Stimulated activated CD8-positive, alpha-beta memory T cell treated with anti-CD3 and anti-CD28 coated beads, Interleukin-4, amount 100 ng/mL, for 4 hours (primary cell): ENCODE measurements at regions not wholly inside any gene's neighbourhood (a gene's known extent, or its start where the extent isn't known, plus 50 kb on each side); places are given as distances from the start of the nearest gene placed in this dataset.
"Not testable (repeated sequence)": the region's sequence is repeated elsewhere in the genome, so short reads cannot be mapped to it uniquely, and the experiment has no call there.

ENCODE experiments used
- DNase-seq, 2 donors: peaks; one replicate each; pipeline ENCODE4 v3.0.0-alpha.2; 2020; ENCODE audit warnings: low read depth in 2 of 2, low spot score in 1 of 2

DNA sequence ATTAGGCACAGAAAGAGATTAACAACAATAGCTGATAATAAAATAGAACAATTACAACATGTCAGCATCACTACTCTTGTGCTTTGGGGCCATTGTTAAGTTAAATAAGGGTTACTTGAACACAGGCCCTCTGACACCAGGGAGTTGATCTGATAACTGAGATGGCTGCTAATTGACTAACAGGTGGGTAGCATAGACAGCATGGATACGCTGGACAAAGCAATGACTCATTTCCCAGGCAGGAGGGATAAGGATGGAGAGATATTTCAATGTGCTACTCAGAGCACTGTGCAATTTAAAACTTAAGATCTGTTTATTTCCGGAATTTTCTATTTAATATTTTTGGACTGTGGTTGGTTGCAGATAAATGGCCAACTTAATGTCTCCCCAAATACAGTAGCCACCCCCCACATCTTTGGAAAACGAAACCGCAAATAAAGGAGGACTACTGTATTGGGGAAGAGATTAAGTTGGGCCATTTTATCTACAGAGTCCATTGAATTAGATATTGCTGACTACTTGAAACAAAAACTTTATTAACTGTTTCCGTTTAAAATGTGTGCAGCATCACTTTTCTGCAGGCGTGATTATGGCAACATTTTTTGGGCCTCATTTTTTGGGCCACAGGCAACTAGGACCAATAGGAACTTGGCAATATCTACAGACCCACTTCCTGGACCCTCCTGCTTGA is 200.6 kb upstream of the KLF3 start:
- no peak for DNase-seq

DNA sequence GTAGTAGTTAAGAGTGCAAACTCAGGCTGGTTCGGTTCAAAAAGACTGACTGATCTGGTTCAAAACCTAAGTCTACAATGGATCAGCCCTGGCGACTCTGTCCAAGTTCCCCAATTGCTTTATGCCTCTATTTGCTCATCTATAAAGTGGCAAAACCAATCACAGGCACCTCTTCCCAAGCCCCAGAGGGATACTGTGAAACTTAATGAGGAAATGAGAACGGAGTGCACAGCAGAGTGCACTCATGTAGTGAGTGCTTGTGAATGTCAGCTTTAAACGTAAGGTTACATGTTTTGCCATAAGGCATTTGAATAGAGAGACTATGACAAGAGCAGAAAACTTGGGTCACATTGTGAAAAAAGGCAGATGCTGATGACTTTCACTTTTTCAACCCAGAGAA is 199.7 kb upstream of the KLF3 start:
- DNase-seq = no peak

DNA sequence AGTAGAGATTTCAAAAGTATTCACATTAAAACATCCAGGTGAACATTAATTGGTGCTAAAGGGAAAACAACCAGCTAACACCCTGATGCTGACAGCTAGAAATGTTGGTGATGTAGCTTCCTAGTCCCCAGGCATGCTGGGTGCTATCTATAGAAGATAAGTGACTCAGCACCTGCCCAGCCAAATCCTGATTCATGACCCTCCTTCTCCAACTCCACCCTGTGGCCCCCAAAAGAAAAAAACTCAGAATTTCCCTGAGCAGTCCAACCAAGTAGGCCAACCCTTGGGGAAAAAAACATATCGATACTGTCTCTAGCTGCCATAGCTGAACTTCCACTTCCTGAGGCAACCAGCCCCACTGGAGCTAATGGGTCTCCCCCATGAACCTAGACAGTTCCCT is 197.6 kb upstream of the KLF3 start:
- no peak for DNase-seq

DNA sequence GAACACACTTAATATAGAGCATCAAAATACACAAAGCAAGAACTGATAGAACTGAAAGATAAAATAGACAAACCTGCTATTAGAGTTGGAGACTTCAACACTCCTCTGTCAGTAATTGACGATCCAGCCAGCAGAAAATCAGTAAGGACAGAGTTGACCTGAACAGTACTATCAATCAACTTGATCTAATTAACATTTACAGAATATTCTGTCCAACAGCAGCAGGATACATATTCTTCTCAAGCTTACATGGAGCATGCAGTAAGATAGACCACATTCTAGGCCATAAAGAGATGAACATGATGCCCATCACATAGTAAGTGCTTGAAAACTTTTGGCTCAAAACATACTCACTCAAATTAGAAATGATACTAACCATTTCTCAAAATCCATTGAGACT is 196.7 kb upstream of the KLF3 start:
- DNase-seq = no peak

DNA sequence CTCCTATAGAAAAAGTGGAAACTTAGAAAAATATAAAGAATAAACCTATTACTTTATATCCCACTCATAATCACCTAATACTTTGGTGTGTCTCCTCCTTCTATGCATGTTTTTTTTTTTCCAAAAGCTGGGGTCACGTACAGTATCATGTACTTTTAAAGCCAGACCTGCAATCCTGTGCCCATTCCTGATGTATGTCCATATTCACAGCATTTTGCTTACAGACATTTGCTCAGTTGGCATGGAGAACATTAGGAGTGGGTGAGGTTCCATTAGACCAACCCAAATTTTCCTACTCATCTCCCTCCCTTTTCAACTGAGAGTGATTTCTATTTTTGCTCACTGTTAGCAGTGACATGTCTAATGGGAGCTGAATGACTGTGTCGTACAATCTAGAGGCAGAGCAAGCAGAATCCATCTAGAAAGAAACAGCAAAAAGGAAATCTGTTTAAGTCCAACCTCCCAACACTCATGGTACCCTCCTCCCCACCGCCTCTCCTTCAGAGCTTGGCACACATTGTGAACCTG is 195.6 kb upstream of the KLF3 start:
- DNase-seq = no peak

DNA sequence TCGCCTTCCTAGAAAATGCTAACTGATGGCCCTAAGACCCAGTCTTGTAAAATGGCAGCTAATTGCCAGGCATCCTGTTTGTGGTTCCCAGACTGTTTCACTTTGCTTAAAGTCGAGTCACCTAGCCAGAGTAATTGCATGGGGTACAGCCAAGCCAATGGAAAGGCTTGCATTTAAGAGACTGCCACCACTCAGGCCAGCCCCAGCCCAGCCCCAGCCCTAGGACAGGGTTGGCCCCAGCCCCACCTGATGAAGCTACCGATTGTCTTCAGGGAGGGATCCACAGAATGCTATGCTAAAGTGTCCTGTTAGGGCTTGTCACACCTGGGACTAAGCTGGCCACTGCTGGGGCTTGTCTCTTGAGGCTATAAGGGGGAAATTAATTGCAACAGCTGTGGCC is 194.6 kb upstream of the KLF3 start:
- DNase-seq = no peak

DNA sequence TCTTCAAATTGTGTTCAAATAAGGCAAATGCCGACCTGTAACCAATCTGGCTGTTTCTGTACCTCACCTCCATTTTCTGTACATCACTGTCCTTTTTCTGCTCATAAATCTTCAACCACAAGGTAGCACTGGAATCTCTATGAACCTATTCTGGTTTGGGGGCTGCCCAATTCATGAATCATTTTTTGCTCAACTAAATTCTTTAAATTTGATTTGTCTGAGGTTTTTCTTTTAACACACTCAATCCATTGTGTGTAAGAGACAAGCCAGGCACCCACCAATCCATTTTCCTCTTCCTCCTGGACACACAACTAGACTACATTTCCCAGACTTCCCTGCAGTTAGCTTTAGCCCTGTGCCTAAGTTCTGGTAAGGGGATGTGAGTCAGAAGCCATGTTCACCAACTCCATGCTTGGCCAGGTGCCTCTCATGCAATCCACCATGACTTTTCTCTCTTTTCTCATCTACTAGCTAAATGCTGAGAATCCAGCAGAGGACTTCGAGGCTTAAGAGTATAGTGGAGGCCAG is 193.2 kb upstream of the KLF3 start:
- DNase-seq = no peak

DNA sequence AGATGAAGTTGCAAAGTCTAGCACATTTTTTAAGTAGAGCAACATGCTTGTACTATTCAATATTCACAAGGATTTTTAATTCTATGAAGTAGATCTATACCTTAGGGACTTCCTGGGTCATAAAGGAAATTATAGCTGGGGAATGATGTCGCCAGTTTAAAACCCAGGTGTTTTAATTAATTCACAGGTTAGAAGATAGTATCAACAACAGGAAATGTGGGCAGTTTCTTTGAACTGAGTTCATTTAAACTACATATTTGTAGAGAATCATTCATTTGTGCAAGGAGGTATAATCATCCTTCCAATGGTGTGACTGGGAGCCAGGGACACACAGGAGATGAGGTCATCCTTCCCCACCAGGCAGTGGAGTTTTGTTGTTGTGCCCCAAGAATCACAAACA is 181.3 kb upstream of the KLF3 start:
- no peak for DNase-seq

DNA sequence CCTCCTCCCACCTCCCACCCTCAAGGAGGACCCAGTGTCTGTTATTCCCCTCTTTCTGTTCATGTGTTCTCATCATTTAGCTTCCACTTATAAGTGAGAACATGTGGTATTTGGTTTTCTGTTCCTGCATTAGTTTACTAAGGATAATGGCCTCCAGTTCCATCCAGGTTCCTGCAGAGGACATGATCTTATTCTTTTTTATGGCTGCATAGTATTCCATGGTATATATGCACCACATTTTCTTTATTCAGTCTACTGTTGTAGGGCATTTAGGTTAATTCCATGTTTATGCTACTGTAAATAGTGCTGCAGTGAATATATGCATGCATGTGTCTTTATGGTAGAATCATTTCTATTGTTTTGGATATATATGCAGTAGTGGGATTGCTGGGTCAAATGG is 180.4 kb upstream of the KLF3 start:
- DNase-seq = not testable (repeated sequence)

DNA sequence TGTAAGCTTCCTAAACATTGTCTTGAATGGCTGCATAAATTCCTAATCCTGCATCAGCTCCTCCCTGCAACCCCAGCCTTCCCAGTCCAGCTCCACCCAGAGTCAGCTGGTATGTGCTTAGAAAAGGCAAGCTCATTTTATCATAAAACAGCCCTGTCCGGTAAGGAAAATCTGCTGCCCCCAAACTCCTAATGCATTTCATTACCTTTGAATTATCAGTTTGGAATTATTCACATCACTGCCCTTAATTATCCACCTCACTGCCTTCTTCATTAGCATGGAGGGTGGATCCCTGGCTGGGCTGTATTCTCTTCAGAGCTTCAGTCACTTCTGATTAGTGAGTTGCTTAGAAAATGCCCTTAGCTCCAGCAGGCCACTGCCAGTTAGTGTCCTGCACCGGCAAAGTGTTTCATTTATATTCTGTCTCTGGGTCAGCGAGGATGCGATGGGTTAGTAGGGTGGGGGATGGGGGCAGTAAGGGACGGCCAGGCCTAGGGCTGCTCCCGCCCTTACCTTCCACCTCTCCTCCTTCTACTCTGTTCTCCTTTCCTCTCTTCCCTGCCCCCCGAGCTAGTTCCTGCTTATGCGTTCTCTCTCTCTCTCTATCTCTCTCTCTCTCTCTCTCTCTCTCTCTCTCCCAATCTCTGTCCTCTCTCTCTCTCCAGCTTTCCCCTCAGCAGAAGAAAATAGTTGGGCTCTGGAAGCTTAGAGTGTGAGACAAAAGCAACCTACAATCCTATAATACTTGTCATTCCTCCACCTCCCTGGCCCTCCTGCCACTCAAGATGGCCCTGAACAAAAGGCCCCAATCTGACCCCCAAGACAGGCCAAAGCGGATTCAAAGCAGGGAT is 174.8 kb upstream of the KLF3 start:
- no peak for DNase-seq

DNA sequence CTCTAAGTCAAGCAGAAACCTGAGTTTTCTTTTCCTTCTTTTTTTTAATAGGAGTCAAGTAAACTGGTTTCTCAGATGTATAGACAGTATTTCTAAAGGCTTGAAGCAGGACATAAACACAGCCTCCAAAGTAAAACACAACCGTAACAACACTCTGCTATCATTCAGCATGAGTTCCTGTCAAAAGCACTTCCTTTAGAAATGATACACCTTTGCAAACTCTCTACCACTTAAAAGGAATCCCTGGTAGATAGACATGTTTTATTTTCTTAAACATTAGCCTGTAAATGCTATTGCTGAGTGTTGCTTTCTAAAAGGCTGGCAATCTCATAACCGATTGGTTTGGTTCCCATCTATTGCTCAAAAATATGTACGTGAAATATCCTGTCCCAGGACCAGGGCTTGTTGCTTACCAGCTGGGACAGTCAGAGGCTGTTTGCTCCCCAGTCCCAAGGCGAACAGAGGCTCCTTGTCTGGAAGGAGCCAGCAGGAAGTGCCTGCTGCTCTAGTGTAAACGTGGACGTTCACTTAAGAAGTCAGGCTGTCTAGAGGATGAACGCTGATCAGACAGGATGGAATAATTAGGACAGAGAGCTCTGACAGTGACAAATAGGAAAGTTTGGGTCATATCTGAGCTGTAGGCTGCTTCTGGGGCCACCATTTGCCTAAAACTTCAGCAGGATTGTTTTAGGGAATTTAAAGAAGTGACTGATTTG is 173.9 kb upstream of the KLF3 start:
- no peak for DNase-seq

DNA sequence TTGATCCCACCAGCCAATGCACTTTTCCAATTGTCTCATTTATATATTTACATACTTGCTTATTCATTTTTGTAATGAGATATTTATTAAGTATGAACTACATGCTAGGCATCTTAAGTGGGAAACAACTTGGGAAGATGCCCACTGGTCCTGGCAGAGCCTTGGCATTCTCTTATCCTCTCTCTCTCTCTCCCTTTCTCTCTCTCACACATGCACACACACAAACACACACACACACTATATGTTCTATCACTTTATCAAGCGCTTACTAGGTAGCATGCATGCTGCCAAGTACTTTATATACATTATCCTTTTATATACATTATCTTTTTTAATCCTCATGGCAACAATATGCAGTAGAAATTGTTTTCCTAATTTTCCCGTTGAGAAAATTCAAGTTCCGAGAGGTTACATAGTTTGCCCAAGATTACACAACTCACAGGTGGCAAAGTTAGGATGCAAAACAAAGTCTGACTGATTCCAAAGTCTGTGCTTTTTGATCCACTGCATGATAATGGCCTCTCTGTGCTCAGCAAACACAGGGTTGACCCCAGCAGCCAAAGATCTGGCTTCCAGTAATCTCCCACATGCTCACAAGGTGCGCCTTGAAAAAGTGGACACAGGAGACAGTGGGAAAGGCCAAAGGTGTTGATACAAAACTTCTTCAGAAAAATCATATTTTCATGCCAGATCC is 173.1 kb upstream of the KLF3 start:
- DNase-seq = no peak

DNA sequence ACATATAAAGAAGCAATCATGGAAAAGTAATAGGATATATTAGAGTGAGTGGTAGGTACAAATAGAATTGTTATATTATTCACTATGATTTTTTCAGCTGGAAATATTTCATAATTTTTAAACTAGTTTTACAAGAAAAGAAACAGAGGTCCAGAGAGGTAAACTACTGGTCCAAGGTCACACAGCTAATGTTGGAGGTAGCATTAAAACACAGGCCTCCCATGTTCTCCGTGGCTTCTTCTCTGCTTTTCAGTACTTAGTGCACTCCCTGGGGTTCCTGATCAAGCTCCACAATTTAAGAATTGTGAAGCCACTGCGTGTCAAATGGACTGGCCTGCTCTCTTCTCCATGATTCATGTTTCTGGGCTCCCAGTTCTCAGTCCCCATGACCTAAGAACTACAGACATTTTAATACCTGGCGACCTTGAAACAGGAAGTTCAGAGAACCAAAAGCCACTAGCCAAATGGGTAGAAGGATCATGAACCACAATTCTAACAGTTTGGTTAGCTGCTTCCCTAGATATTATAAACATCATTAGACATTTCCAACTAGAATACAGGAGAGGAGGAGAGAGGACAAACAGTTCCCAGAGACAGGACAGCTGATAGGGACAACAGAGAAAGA is 172.0 kb upstream of the KLF3 start:
- DNase-seq = no peak

DNA sequence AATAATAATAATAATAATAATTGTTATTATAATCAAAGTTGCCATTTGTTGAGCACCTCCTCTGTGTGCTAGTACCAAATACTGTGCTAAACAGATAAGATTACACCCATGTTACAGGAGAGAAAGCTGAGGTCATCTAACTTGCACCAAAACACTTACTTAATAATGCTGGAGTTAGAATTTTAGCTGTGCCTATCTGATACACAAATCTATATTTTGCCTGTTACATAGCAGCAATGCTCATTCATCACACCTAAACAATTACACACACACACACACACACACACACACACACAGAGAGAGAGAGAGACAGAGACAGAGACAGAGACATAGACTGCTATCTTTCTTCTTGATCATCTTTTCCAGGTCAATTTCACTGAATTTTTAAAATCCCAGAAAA is 170.9 kb upstream of the KLF3 start:
- no peak for DNase-seq

DNA sequence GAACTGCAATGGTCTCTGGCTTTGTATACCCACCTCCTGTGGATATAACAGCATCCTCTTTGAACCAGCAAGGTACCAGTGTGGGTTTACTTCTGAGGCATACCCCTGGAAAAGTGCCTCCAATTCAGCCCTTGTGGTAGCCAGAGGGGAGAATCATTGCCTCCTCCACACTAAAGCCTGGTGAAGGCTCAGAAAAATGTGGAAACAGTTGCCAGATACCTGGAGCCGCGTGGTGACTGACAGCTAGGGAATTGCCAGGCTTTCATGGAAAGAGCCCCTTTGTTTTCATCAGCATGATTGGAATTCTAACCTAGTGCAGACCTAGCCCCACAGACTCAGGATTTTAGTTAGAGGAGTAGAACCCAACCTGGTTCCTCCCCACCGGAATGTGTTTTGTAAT is 168.6 kb upstream of the KLF3 start:
- DNase-seq = no peak

DNA sequence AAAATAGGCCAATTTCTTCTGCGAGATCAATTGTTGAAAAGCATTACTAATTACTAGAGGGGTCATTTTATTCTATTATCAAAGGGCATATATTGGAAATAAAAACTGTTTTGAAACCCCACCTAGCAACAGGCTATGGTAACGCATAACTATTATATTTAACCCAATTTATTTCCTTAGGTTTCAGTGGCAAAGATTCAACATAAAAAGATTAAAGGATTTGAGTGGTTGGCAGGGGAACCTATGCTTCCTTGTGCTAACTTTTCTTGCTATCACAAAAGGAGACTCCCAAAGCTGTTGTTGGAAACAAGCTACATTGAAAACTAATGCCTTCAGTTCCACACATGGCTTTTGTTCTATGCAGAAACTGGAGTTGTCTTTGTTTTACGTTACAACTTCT is 166.9 kb upstream of the KLF3 start:
- DNase-seq = no peak

DNA sequence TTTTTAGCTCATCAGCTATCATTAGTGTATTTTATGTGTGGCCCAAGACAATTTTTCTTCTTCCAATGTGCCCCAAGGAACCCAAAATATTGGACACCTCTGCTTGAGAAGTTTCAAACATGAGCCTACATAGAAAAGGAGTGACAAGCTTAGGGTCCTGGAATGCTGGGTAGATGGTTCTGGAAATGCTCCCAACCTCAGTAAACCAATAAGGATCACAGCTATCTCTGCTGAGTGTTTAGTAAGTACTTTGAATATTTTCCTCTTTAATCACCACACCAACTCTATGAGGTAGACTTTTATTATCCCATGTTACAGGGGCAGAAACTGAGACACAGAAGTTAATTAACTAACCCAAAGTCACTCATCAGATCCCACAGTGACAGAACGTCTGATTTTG is 164.9 kb upstream of the KLF3 start:
- no peak for DNase-seq

DNA sequence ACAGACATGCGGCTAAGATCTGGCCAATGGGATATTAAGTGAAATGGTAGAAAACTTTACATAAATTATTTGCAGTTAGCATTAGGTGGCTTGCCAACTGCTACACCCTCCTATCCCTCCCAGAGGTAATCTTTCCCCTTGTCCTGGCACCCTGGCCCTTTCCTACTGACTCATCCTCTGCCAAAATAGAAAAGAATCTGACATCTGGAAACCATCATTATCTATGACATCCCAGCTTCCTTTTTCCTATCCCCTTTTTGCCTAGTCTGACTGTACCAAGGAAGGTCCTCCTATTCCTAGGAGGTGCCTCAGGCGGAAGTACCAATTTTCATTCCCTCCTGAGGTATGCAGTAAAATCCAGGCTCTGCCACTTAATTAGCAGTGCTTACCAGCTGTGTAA is 163.6 kb upstream of the KLF3 start:
- no peak for DNase-seq

DNA sequence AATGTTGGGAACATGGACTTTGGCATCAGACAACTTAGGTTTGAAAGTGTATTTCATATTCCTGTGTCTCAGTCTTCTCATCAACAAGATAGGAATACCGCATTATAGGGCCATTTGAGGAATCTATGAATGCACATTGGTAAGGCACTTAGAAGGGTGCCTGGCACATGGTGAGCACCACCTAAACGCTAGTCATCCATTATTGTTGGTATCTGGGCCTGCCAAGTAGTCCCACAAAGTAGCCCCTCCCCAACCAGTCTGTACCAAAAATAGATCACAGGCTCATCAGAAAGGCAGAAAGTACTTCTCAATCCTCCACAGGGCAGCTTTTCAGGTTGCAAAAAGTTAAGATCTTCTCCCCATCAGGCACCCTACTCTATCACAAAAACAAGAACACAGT is 162.3 kb upstream of the KLF3 start:
- DNase-seq = no peak

DNA sequence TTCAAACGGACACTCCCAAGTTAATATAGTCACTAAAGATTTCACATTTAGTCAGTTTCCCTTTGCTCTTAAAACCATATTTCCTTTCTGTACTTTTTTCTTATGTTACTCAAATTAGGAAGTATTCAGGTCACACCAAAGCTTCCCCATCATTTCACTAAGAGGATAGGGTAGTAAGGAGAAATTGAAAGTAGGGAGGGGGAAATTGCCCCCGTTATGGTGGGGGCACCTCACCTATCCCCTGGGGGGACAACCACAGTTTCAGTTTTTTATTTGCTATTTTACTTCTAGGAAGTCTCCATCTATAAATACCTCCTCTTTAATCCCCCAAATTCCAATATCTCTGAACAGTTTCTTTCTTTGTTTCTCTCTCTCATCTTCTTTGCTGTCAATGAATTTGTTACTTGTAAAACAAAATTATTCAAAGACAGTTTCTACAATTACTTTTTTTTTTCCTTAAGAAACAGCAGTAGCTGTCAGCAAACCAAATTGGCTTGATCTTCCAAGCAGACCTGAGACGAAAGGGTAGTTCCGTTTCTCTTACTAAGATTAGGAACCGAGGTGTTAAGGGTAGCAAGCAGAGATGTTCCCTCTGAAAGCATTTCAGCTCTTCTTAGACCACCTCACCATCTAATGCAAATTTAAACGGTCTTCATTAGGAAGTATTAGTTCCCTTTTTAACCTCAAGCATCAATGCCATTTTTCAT is 160.2 kb upstream of the KLF3 start:
- no peak for DNase-seq
